LNCAP (cell line): ENCODE measurements at regions not wholly inside any gene's neighbourhood (a gene's known extent, or its start where the extent isn't known, plus 50 kb on each side); places are given as distances from the start of the nearest gene placed in this dataset.

Experiments
- TF ChIP-seq, protein P1 (sequence below): fragments of 450-650 bp; IDR thresholded peaks from 2 replicates; pipeline ENCODE4 v1.5.1; 2017; ENCODE audit warnings: mild to moderate bottlenecking

DNA sequence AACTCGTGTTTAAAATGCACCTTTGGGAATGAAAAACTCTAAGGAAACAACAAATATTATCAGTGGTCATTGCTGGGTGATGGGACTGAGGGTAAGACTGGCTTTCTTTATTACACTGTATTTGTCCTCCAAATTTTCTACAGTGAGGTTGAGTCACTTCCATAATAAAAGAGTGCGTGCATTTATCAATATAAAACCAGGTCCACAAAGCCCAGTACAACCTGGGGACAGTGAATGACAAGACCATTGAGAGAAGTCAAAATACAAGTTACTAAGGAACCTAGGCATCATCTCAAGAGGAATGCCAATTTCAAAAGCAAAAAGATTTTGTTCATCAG is 76.4 kb downstream of the MAGED4 start:
- TF ChIP-seq, protein P1, sequence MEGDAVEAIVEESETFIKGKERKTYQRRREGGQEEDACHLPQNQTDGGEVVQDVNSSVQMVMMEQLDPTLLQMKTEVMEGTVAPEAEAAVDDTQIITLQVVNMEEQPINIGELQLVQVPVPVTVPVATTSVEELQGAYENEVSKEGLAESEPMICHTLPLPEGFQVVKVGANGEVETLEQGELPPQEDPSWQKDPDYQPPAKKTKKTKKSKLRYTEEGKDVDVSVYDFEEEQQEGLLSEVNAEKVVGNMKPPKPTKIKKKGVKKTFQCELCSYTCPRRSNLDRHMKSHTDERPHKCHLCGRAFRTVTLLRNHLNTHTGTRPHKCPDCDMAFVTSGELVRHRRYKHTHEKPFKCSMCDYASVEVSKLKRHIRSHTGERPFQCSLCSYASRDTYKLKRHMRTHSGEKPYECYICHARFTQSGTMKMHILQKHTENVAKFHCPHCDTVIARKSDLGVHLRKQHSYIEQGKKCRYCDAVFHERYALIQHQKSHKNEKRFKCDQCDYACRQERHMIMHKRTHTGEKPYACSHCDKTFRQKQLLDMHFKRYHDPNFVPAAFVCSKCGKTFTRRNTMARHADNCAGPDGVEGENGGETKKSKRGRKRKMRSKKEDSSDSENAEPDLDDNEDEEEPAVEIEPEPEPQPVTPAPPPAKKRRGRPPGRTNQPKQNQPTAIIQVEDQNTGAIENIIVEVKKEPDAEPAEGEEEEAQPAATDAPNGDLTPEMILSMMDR, result no peak

DNA sequence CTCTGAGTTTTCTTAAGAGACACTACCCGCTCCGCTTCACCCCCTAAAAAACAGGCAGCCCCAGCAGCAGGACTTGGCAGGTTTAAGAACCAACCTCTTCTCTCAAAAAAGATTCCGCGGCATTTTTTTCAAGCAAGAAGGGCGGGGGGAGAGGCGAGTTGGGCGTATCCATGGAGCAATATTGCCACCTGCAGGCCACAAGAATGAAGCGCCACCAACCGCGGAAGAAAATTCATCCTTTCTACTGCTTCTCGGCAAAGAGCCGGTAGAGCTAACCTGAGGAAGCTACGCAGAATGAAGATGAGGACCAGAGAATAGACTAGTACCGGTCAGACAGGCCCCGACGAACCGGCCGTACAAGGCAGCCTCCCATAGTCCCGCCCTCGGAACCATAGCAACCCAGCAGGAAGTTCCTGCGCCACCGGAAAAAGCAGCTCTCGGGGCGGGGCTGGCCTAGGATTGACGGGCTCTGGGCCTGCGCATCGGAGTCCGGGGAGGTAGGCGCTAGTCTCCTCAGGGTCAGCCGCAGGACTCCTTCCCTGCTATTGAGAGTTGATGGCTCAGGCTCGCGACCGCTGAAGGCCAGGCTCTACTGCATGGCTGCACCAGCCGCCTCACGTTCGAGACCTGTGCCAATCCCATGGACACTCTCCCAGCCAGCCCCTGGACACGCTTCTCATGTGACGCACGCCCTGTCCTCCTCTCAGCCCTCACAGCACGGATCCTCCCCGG is 76.9 kb downstream of the MAGED4 start:
- TF ChIP-seq, protein P1, result peak; percentile 79

DNA sequence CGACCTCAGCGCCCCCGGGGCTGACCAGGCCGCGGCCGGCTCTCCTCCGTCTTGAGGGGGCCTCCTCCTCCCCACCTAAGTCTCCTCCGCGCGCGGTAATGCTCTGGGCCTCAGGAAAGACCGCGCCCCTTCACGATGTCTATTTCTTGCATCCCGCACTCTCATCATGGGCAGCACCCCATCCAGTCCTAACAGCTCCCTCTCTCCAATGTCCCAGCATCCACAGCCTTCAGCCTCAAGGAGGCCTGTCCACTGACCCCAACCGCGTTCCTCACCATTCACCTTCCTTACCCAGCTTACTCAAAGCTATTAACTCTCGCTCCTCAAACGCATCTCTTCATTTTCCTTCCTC is 77.5 kb downstream of the MAGED4 start:
- TF ChIP-seq, protein P1, result no peak

DNA sequence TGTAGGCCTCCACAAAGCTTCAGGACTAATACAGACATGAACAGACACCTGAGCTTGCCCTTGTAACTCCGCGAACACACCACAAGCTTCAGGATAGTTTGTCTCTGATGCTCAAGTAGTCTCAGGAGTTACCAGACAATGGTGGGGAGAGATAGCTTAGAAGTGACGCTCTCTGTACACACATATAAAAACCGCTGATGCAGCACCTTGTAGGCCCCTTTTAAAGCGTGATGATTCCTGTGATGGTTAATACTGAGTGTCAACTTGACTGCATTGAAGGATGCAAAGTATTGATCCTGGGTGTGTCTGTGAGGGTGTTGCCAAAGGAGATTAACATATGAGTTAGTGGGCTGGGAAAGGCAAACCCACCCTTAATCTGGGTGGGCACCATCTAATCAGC is 78.7 kb downstream of the MAGED4 start:
- TF ChIP-seq, protein P1, result no peak

DNA sequence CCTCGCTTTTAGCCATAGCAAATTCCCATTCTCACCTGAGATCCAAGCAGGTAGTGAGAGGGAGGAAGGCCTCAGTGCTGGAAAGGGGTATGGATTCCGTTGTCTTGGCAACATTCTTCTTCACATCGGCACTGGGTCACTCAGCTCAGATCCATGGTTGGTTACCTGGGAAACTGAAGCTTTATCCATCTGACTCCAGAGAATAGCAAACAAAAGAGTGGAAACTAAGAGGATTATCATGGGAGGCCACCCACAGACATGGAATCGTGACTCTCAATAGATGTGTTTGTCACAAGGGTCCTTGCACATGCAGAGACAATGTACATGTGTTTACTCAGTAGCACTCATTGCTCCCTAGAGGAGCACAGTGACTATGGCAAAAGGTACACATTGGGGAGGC is 81.0 kb downstream of the MAGED4 start:
- TF ChIP-seq, protein P1, result no peak

DNA sequence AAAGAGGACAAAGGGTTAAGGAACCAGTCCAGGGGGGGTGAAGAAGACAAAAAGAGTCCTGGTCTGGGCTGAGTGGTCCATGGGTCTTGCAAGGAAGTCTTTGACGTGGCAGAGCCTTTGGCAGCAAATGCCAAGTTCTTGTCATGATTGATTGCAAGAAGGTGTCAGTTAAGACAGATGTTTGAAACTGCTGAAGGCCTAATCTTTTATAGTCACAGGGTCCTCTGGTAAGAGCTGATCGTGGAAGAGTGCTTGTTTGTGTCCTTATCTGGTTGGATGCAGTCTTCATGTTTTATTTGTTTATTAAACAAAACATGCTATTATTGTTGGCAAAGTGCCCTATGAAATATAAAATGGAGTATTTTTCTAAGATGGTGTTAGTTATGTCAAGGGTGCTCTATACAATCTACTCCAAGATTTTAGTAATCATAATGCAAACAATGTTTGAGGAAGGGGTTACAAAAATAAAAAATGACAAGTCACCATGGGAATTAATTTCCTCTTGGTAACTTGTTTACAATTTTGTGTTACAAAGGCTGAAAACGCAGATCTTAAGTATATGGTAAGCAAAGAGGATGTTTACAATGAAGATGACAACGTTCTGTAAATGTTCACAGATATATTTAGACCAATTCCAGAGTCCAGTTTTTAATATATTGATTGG is 85.9 kb downstream of the MAGED4 start:
- TF ChIP-seq, protein P1, result no peak

DNA sequence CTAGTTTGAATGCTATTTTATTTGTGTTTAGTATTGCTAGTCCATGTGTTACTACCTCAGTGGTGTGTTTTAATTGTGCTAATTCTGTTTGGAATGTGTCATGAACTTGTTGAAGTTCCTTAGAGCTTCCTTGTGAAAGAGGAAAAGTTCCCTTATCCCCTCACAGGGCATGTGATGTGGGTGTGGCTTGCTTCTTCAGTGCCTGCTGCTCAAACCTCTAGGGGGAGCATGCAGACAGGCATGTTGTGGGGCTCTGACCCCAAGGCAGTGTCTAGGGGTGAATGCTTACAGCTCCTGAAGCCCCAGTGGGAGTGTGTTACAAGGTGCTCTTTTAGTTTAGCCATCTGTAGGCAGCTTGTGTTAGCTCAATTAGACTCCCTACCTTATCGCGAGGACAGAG is 86.5 kb downstream of the MAGED4 start:
- TF ChIP-seq, protein P1, result no peak
